DOHH2 (cell line): ENCODE measurements at regions not wholly inside any gene's neighbourhood (a gene's known extent, or its start where the extent isn't known, plus 50 kb on each side); places are given as distances from the start of the nearest gene placed in this dataset.

Source experiments
- H3F3A ChIP-seq: fragments of 200-600 bp; sonication (generic), shearing (Covaris generic); 2 replicates; pipeline ENCODE4 v1.6.0; 2016; ENCODE audit warnings: antibody characterized with exemption, mild to moderate bottlenecking; ENCODE audit not compliant: control insufficient read depth, insufficient read depth
- H3K27ac ChIP-seq: fragments of 200-600 bp; sonication (generic); 2 replicates; pipeline ENCODE4 v1.5.1; 2014; ENCODE audit warnings: low read depth, mild to moderate bottlenecking, low read length, moderate library complexity
- H3K27me3 ChIP-seq: fragments of 200-600 bp; sonication (generic); 2 replicates; pipeline ENCODE4 v1.6.1; 2014; ENCODE audit warnings: mild to moderate bottlenecking, low read length, mixed read lengths; ENCODE audit not compliant: control insufficient read depth
- H3K36me3 ChIP-seq: fragments of 200-600 bp; sonication (generic); 2 replicates; pipeline ENCODE4 v1.6.1; 2014; ENCODE audit warnings: mild to moderate bottlenecking, low read length, moderate library complexity, mixed read lengths; ENCODE audit not compliant: control insufficient read depth
- H3K4me1 ChIP-seq: fragments of 200-600 bp; sonication (generic); 2 replicates; pipeline ENCODE4 v1.6.1; 2014; ENCODE audit warnings: mild to moderate bottlenecking, low read length, mixed read lengths; ENCODE audit not compliant: control insufficient read depth
- H3K4me2 ChIP-seq: fragments of 200-600 bp; sonication (generic); 2 replicates; pipeline ENCODE4 v1.6.0; 2014; ENCODE audit warnings: mild to moderate bottlenecking, low read length, moderate library complexity
- H3K4me3 ChIP-seq: fragments of 200-600 bp; sonication (generic); 2 replicates; pipeline ENCODE4 v1.5.1; 2014; ENCODE audit warnings: mild to moderate bottlenecking, low read length, mixed read lengths
- H3K79me2 ChIP-seq: fragments of 200-600 bp; sonication (generic); 2 replicates; pipeline ENCODE4 v1.6.1; 2014; ENCODE audit warnings: mild to moderate bottlenecking, low read length, mixed read lengths; ENCODE audit not compliant: control insufficient read depth
- H3K9me2 ChIP-seq: fragments of 200-600 bp; sonication (generic); replicated peaks from 2 replicates; pipeline ENCODE4 v1.6.1; 2014; ENCODE audit warnings: mild to moderate bottlenecking, low read length, mixed read lengths; ENCODE audit not compliant: control insufficient read depth
- H3K9me3 ChIP-seq: fragments of 200-600 bp; sonication (generic); 2 replicates; pipeline ENCODE4 v1.6.1; 2014; ENCODE audit warnings: antibody characterized with exemption, low read length, mixed read lengths; ENCODE audit not compliant: control insufficient read depth, insufficient read depth
- H4K20me1 ChIP-seq: fragments of 200-600 bp; sonication (generic); 2 replicates; pipeline ENCODE4 v1.6.0; 2014; ENCODE audit warnings: low read depth, mild to moderate bottlenecking, antibody characterized with exemption, low read length, moderate library complexity; ENCODE audit not compliant: control insufficient read depth, insufficient read depth
- EZH2phosphoT487 ChIP-seq: fragments of 200-600 bp; sonication (generic); IDR thresholded peaks from 2 replicates; pipeline ENCODE4 v1.6.1; 2017; ENCODE audit warnings: borderline replicate concordance, mild to moderate bottlenecking, antibody characterized with exemption, low read length, moderate library complexity, mixed read lengths
- TF ChIP-seq, protein P1 (sequence below): fragments of 200-600 bp; sonication (generic); IDR thresholded peaks from one replicate; pipeline ENCODE4 v1.5.1; 2014; ENCODE audit warnings: antibody characterized with exemption, mild to moderate bottlenecking, low read depth, low read length; ENCODE audit not compliant: poor library complexity, severe bottlenecking

DNA sequence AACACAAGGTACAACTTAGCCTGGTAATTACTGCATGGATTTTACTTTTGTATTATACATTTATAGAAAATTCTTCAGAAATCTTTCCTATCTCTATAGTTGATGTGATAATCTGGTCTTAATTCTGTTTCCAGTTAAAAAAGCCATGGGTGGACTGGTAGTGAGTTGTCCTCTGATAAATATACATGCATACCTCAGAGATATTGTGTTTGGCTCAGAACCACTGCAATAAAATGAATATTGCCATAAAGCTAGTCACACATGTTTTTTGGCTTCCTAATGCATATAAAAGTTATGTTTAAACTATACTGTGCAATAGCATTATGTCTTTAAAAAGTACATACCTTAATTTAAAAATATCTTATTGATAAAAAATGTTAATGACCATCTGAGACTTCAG lies 708.6 kb upstream of the MARCKS start:
- H3K79me2 ChIP-seq, result no peaks in the 10 kb centered on the region
- H3F3A ChIP-seq, result no peaks in the 10 kb centered on the region
- no peaks in the 10 kb centered on the region for H3K36me3 ChIP-seq
- H3K4me3 ChIP-seq, result no peak overlapping the region
- H3K4me2 ChIP-seq, result no peak overlapping the region
- H3K27me3 ChIP-seq, result no peaks in the 10 kb centered on the region
- no peak overlapping the region for H3K27ac ChIP-seq
- H4K20me1 ChIP-seq, result no peaks in the 10 kb centered on the region
- H3K9me3 ChIP-seq, result no peaks in the 10 kb centered on the region
- no peaks in the 10 kb centered on the region for H3K9me2 ChIP-seq
- H3K4me1 ChIP-seq, result no peaks in the 10 kb centered on the region
- no peak for TF ChIP-seq EZH2phosphoT487
- TF ChIP-seq, protein P1, sequence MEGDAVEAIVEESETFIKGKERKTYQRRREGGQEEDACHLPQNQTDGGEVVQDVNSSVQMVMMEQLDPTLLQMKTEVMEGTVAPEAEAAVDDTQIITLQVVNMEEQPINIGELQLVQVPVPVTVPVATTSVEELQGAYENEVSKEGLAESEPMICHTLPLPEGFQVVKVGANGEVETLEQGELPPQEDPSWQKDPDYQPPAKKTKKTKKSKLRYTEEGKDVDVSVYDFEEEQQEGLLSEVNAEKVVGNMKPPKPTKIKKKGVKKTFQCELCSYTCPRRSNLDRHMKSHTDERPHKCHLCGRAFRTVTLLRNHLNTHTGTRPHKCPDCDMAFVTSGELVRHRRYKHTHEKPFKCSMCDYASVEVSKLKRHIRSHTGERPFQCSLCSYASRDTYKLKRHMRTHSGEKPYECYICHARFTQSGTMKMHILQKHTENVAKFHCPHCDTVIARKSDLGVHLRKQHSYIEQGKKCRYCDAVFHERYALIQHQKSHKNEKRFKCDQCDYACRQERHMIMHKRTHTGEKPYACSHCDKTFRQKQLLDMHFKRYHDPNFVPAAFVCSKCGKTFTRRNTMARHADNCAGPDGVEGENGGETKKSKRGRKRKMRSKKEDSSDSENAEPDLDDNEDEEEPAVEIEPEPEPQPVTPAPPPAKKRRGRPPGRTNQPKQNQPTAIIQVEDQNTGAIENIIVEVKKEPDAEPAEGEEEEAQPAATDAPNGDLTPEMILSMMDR, result no peak

DNA sequence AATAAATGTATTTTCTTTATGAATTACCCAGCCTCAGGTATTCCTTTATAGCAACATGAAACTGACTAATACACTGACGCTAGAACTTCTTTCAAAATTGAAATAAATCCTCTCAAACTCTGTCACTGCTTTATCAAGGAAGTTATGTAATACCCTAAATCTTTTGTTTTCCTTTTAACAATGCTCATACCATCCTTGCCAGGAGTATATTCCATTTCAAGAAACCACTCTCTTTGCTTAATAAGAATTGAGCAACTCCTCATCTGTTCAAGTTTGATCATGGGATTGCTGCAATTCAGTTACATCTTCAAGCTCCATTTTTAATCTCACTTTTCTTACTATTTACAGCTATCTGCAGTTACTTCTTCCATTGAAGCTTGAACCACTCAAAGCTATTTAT lies 707.6 kb upstream of the MARCKS start:
- TF ChIP-seq, protein P1, result no peak
- no peak for TF ChIP-seq EZH2phosphoT487
- H3K27ac ChIP-seq, result no peak overlapping the region
- no peak overlapping the region for H3K4me3 ChIP-seq
- no peaks in the 10 kb centered on the region for H3K4me1 ChIP-seq
- H3K79me2 ChIP-seq, result no peaks in the 10 kb centered on the region
- no peaks in the 10 kb centered on the region for H4K20me1 ChIP-seq
- no peaks in the 10 kb centered on the region for H3K27me3 ChIP-seq
- H3K9me2 ChIP-seq, result no peaks in the 10 kb centered on the region
- H3F3A ChIP-seq, result no peaks in the 10 kb centered on the region
- no peak overlapping the region for H3K4me2 ChIP-seq
- H3K36me3 ChIP-seq, result no peaks in the 10 kb centered on the region
- no peaks in the 10 kb centered on the region for H3K9me3 ChIP-seq

DNA sequence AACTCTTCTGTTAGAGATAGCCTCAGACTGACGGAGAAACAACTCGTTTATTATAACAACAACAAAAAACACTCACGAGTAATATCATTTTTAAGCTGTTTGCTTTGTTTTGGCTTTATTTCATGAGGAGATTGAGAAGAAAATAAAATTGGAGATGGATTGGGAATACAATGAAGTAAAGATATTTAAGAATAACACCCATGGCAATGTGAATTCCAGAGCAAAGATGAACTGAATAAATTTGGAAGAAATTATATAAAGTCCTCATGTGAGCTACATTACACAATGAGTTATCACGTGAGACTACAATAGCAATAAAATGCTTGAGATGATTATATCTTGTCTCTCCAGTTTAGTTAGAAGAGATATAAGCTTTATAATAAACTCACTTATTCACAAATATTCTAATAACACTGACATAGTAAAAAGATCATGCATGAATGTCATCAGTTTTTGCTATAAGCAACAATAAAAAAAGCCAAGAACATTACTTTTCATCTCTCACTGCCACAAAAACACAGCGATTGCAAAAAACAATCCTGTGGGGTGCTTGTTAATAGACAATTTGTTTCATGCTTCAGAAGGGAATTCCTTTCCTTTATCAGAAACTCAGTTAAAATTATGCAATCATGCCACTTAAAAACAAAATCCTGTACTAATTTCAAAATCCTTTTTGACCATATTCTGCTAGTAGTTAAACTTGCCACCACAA lies 696.7 kb upstream of the MARCKS start:
- no peak overlapping the region for H3K27ac ChIP-seq
- no peak overlapping the region for H3K4me2 ChIP-seq
- H3K36me3 ChIP-seq, result no peaks in the 10 kb centered on the region
- H3K79me2 ChIP-seq, result no peaks in the 10 kb centered on the region
- H3K27me3 ChIP-seq, result no peaks in the 10 kb centered on the region
- H3F3A ChIP-seq, result no peaks in the 10 kb centered on the region
- TF ChIP-seq EZH2phosphoT487, result no peak
- TF ChIP-seq, protein P1, result no peak
- H3K9me3 ChIP-seq, result no peaks in the 10 kb centered on the region
- H4K20me1 ChIP-seq, result no peaks in the 10 kb centered on the region
- H3K4me3 ChIP-seq, result no peak overlapping the region
- H3K4me1 ChIP-seq, result no peaks in the 10 kb centered on the region
- H3K9me2 ChIP-seq, result no peaks in the 10 kb centered on the region
